K562 (cell line): ENCODE measurements at regions not wholly inside any gene's neighbourhood (a gene's known extent, or its start where the extent isn't known, plus 50 kb on each side); places are given as distances from the start of the nearest gene placed in this dataset.

Experiments used
- ATAC-seq: fragments of 200-7000 bp; cut with Tn5 transposase; 3 replicates; pipeline ENCODE4 v1.9.1; 2020; ENCODE audit warnings: moderate library complexity
- BruUV-seq: library from RNA; stranded (reverse); fragments of 400-500 nt; replicated peaks from 2 replicates; lab custom pipeline; 2021; lab: Mats Ljungman, UMichigan
- CTCF ChIA-PET: fragments of 300-600 bp; formaldehyde crosslinking; extraction: SDS; loops from one replicate; lab custom pipeline; 2021; ENCODE audit warnings: low intra/inter-chr PET ratio; lab: Yijun Ruan, JAX
- POLR2A ChIA-PET: fragments of 300-600, 350-650 bp; sonication (Branson Sonifier 250); formaldehyde crosslinking; extraction: SDS; loops from one replicate; lab custom pipeline; 2021; ENCODE audit warnings: antibody characterized with exemption, inconsistent platforms; lab: Yijun Ruan, JAX
- DNase-seq, 4 experiments: peaks; one replicate each; pipeline versions ENCODE4 v3.0.0 to v3.0.0-alpha.2; 2011 to 2018; ENCODE audit warnings: low spot score in 3 of 4, mixed read lengths in 3 of 4; ENCODE audit errors: extremely low read depth in 1 of 4
- FAIRE-seq: peaks from 2 replicates; lab custom pipeline; 2011; peaks lifted over from hg19 to GRCh38; lab: Jason Lieb, UNC
- H2AFZ ChIP-seq: 2 replicates; pipeline ENCODE4 v1.6.0; 2011; ENCODE audit warnings: low read depth, low read length, control low read depth, inconsistent platforms
- H3K27ac ChIP-seq: fragments of 200-600 bp; 3 replicates; pipeline ENCODE4 v1.8.0; 2011; ENCODE audit warnings: low read depth, mild to moderate bottlenecking, control low read depth, inconsistent platforms, low read length, moderate library complexity, mixed read lengths; ENCODE audit errors: extremely low read depth
- H3K27me3 ChIP-seq, 2 experiments: fragments of 300-600 bp in 1 of 2; 2 replicates in 1 of 2; 3 replicates in 1 of 2; pipeline versions ENCODE4 v1.6.0 to v1.8.0; 2011; ENCODE audit warnings: inconsistent platforms in 2 of 2, low read length in 2 of 2, mild to moderate bottlenecking in 1 of 2, mixed read lengths in 1 of 2, moderate library complexity in 1 of 2; ENCODE audit not compliant: control insufficient read depth in 2 of 2, insufficient read depth in 2 of 2
- H3K36me3 ChIP-seq: fragments of 300-600 bp; 3 replicates; pipeline ENCODE4 v1.8.0; 2011; ENCODE audit warnings: mild to moderate bottlenecking, low read length, inconsistent platforms; ENCODE audit not compliant: control insufficient read depth, insufficient read depth
- H3K4me1 ChIP-seq, 2 experiments: fragments of 200-600 bp in 1 of 2; replicated peaks in 1 of 2; 2 replicates in 1 of 2; 3 replicates in 1 of 2; pipeline versions ENCODE4 v1.5.1 to v1.8.0; 2011; ENCODE audit warnings: inconsistent platforms in 2 of 2, low read length in 2 of 2, mild to moderate bottlenecking in 1 of 2, mixed read lengths in 1 of 2, moderate library complexity in 1 of 2; ENCODE audit not compliant: control insufficient read depth in 2 of 2, insufficient read depth in 2 of 2
- H3K4me2 ChIP-seq: 2 replicates; pipeline ENCODE4 v1.6.1; 2011; ENCODE audit warnings: low read length, control low read depth, inconsistent platforms, mixed read lengths; ENCODE audit not compliant: insufficient read depth
- H3K4me3 ChIP-seq: fragments of 200-600 bp; sonication (generic), shearing (Covaris generic); 2 replicates; pipeline ENCODE4 v1.5.1; 2016; ENCODE audit warnings: control low read depth, inconsistent platforms
- H3K79me2 ChIP-seq: fragments of 200-600 bp; 3 replicates; pipeline ENCODE4 v1.8.0; 2011; ENCODE audit warnings: low read length, inconsistent platforms; ENCODE audit not compliant: control insufficient read depth, insufficient read depth
- H3K9ac ChIP-seq, 2 experiments: 2 replicates each; pipeline versions ENCODE4 v1.6.0 to v1.6.1; 2011; ENCODE audit warnings: low read depth in 2 of 2, low read length in 2 of 2, control low read depth in 1 of 2, inconsistent platforms in 1 of 2, mild to moderate bottlenecking in 1 of 2, mixed read lengths in 1 of 2; ENCODE audit not compliant: insufficient read depth in 1 of 2
- H3K9me1 ChIP-seq: one replicate; pipeline ENCODE4 v1.6.0; 2011; ENCODE audit warnings: inconsistent platforms, mild to moderate bottlenecking, low read length, moderate library complexity; ENCODE audit not compliant: control insufficient read depth, insufficient read depth
- H3K9me3 ChIP-seq: replicated peaks from 2 replicates; pipeline ENCODE4 v1.5.1; 2011; ENCODE audit warnings: low read depth, low read length, inconsistent platforms; ENCODE audit not compliant: control insufficient read depth, insufficient read depth
- H4K20me1 ChIP-seq: replicated peaks from 2 replicates; pipeline ENCODE4 v1.6.1; 2011; ENCODE audit warnings: low read length, inconsistent platforms, mixed read lengths; ENCODE audit not compliant: control insufficient read depth, insufficient read depth
- CAMTA2 ChIP-seq: fragments of 250-450 bp; sonication (Bioruptor Pico); conservative IDR thresholded peaks from 2 replicates; pipeline ENCODE4 v1.5.1; 2022
- CHD1 ChIP-seq: fragments of 200-600 bp; sonication (generic); IDR thresholded peaks from one replicate; pipeline ENCODE4 v1.6.1; 2012; ENCODE audit warnings: mild to moderate bottlenecking, moderate library complexity, low read length, inconsistent platforms
- DLX4 ChIP-seq: fragments of 250-450 bp; sonication (Bioruptor Pico); IDR thresholded peaks from 2 replicates; pipeline ENCODE4 v1.6.1; 2021; ENCODE audit warnings: mild to moderate bottlenecking
- EHMT2 ChIP-seq: fragments of 450-650 bp; IDR thresholded peaks from 2 replicates; pipeline ENCODE4 v1.6.1; 2018; ENCODE audit warnings: antibody characterized with exemption
- HMG20A ChIP-seq: fragments of 450-650 bp; formaldehyde crosslinking; conservative IDR thresholded peaks from 2 replicates; pipeline ENCODE4 v1.4.0; 2020; ENCODE audit warnings: mild to moderate bottlenecking, mixed read lengths
- IFI16 ChIP-seq: fragments of 250-450 bp; sonication (Bioruptor Pico); IDR thresholded peaks from 2 replicates; pipeline ENCODE4 v2.1.2; 2022; ENCODE audit warnings: mild to moderate bottlenecking, inconsistent platforms
- MAFF ChIP-seq: IDR thresholded peaks from 2 replicates; pipeline ENCODE4 v1.6.1; 2012; ENCODE audit warnings: low read length, improper control_type of control experiment
- NR0B1 ChIP-seq: fragments of 450-650 bp; IDR thresholded peaks from one replicate; pipeline ENCODE4 v1.6.1; 2018; ENCODE audit warnings: mild to moderate bottlenecking, moderate library complexity; ENCODE audit not compliant: partially characterized antibody
- PPARD ChIP-seq: fragments of 250-450 bp; sonication (Bioruptor Pico); IDR thresholded peaks from 2 replicates; pipeline ENCODE4 v1.8.0; 2022; ENCODE audit warnings: inconsistent platforms, mild to moderate bottlenecking, moderate library complexity
- PTBP1 ChIP-seq: fragments of 200-400 bp; formaldehyde crosslinking; IDR thresholded peaks from 2 replicates; pipeline ENCODE4 v1.6.1; 2017; ENCODE audit warnings: low read depth, low read length
- RFX5 ChIP-seq: IDR thresholded peaks from 2 replicates; pipeline ENCODE4 v1.6.1; 2011; ENCODE audit warnings: low read depth, mild to moderate bottlenecking, improper control_type of control experiment, low read length
- SRF ChIP-seq, 2 experiments: fragments of 250-450, 450-650 bp in 1 of 2; sonication (Bioruptor Pico) in 1 of 2; sonication (generic) in 1 of 2; formaldehyde crosslinking; IDR thresholded peaks; 2 replicates each; pipeline versions ENCODE4 v1.5.0 to v1.5.1; 2020 to 2022; ENCODE audit warnings: mild to moderate bottlenecking in 1 of 2, missing genetic modification reagents in 1 of 2
- SRSF7 ChIP-seq: fragments of 200-400 bp; formaldehyde crosslinking; optimal IDR thresholded peaks from 2 replicates; pipeline ENCODE3; 2017; ENCODE audit warnings: mild to moderate bottlenecking, low read depth, low read length
- TCF3 ChIP-seq: sonication (generic); formaldehyde crosslinking; IDR thresholded peaks from 2 replicates; pipeline ENCODE4 v1.4.0; 2020; ENCODE audit warnings: mild to moderate bottlenecking, missing genetic modification reagents
- TEAD4 ChIP-seq, 2 experiments: sonication (generic) in 1 of 2; formaldehyde crosslinking in 1 of 2; IDR thresholded peaks; 2 replicates each; pipeline versions ENCODE4 v1.6.1 to v1.8.0; 2012 to 2022; ENCODE audit warnings: borderline replicate concordance in 1 of 2, inconsistent platforms in 1 of 2, low read length in 1 of 2, mild to moderate bottlenecking in 1 of 2, missing genetic modification reagents in 1 of 2
- ZFP91 ChIP-seq: sonication (generic); formaldehyde crosslinking; IDR thresholded peaks from 2 replicates; pipeline ENCODE4 v1.8.0; 2022; ENCODE audit warnings: mild to moderate bottlenecking, missing genetic modification reagents
- ZNF395 ChIP-seq: fragments of 200-800 bp; sonication (Bioruptor generic); IDR thresholded peaks from 2 replicates; pipeline ENCODE4 v1.6.1; 2017; ENCODE audit warnings: missing genetic modification characterization, missing compliant biosample characterization
- ZNF695 ChIP-seq: fragments of 450-650 bp; formaldehyde crosslinking; IDR thresholded peaks from 2 replicates; pipeline ENCODE4 v1.4.0; 2020; ENCODE audit warnings: mild to moderate bottlenecking, moderate library complexity
- ZNF717 ChIP-seq: fragments of 250-450 bp; sonication (Bioruptor Pico); IDR thresholded peaks from 2 replicates; pipeline ENCODE4 v1.5.0; 2021
- ZNF75A ChIP-seq: fragments of 450-650 bp; formaldehyde crosslinking; IDR thresholded peaks from 2 replicates; pipeline ENCODE4 v1.4.0; 2020; ENCODE audit warnings: mild to moderate bottlenecking
- WGBS: fragments of 100-300 bp; shearing (Covaris generic); methylation state at CpG from one replicate; pipeline ENCODE4 v1.1.6; 2016; ENCODE audit warnings: low coverage, mixed read lengths; ENCODE audit not compliant: insufficient coverage; ENCODE audit errors: missing lambda C conversion rate; 5-methylcytosine and 5-hydroxymethylcytosine counted together
- in situ Hi-C: fragments of 300-500 bp; cut with MboI; formaldehyde crosslinking; loops from 4 replicates; pipeline ENCODE4 v1.15.0; 2018; ENCODE audit warnings: inconsistent platforms, mixed read lengths
- intact Hi-C: fragments of 100-400 bp; cut with micrococcal nuclease; formaldehyde crosslinking; loops from 2 replicates; pipeline ENCODE4 v1.14.2; 2022

GRCh38 chr10:23533212-23533611 lies 94.3 kb downstream of the OTUD1 start:
- ATAC-seq: no peak
- H3K4me2 ChIP-seq: no peak overlapping the region
- no TSS peak for BruUV-seq
- H3K27ac ChIP-seq: no peak overlapping the region
- TF ChIP-seq NR0B1 (no peak), SRF (CRISPR knock-in tag; IDR thresholded peaks at IDR 0.05) (no peak), TCF3 (CRISPR knock-in tag) (no peak), HMG20A (CRISPR knock-in tag) (no peak), CAMTA2 (CRISPR knock-in tag) (no peak), ZFP91 (CRISPR knock-in tag) (no peak), MAFF (no peak), DLX4 (CRISPR knock-in tag) (no peak), EHMT2 (no peak), PTBP1 (no peak), SRSF7 (no peak), ZNF395 (CRISPR knock-in tag) (no peak), RFX5 (no peak), ZNF75A (CRISPR knock-in tag) (no peak), ZNF717 (CRISPR knock-in tag) (no peak), ZNF695 (CRISPR knock-in tag) (no peak), IFI16 (no peak), TEAD4 (IDR thresholded peaks at IDR 0.05; ENCODE audit: low read length) (no peak), TEAD4 (CRISPR knock-in tag; IDR thresholded peaks at IDR 0.05; ENCODE audit: borderline replicate concordance) (no peak), CHD1 (no peak), PPARD (CRISPR knock-in tag) (no peak)
- CTCF ChIA-PET: no interaction called here
- POLR2A ChIA-PET: no interaction called here
- H3K27me3 ChIP-seq: no peaks in the 10 kb centered on the region
- FAIRE-seq: no peak
- H3K4me3 ChIP-seq: no peak overlapping the region
- no peak overlapping the region for H3K9ac ChIP-seq
- H3K9me3 ChIP-seq: no peaks in the 10 kb centered on the region
- H2AFZ ChIP-seq: no peak overlapping the region
- WGBS: 0% methylated on average over 3 of the region's 3 CpGs
- H3K9me1 ChIP-seq: no peaks in the 10 kb centered on the region
- in situ Hi-C loops: no loop called here
- intact Hi-C loops: loop anchor here (10.0 kb wide), 1 partner anchor 378 kb away; no protein-coding TSS in a partner anchor
- H3K4me1 ChIP-seq: no peaks in the 10 kb centered on the region
- H3K36me3 ChIP-seq: no peaks in the 10 kb centered on the region
- no peak for DNase-seq
- no peaks in the 10 kb centered on the region for H4K20me1 ChIP-seq
- H3K79me2 ChIP-seq: no peaks in the 10 kb centered on the region
